HG02852 (cell line): ENCODE measurements at regions not wholly inside any gene's neighbourhood (a gene's known extent, or its start where the extent isn't known, plus 50 kb on each side); places are given as distances from the start of the nearest gene placed in this dataset.

Experiments used
- ATAC-seq: cut with Tn5 transposase; IDR thresholded peaks from one replicate; pipeline ENCODE4 v1.9.1; 2021; ENCODE audit warnings: mild to moderate bottlenecking, moderate library complexity; ENCODE audit not compliant: unreplicated experiment

GRCh38 chr16:80144191-80144590 is 396.6 kb upstream of the DYNLRB2 start:
- ATAC-seq: peak; percentile 99

- no peak for ATAC-seq
These were observed 397.9 kb upstream of the DYNLRB2 start for GRCh38 chr16:80142940-80143339.

GRCh38 chr16:80142281-80142680 is 398.5 kb upstream of the DYNLRB2 start:
- ATAC-seq: no peak

- no peak for ATAC-seq
These were observed 411.0 kb upstream of the DYNLRB2 start for GRCh38 chr16:80129791-80130190.

GRCh38 chr16:80125677-80126076 is 415.1 kb upstream of the DYNLRB2 start:
- no peak for ATAC-seq

- ATAC-seq: no peak
These were observed 417.6 kb upstream of the DYNLRB2 start for GRCh38 chr16:80123189-80123588.

- no peak for ATAC-seq
These were observed 418.7 kb upstream of the DYNLRB2 start for GRCh38 chr16:80122115-80122514.

GRCh38 chr16:80121522-80121909 is 419.3 kb upstream of the DYNLRB2 start:
- ATAC-seq: no peak

- ATAC-seq: no peak
These were observed 419.8 kb upstream of the DYNLRB2 start for GRCh38 chr16:80120899-80121521.

GRCh38 chr16:80117556-80118130 is 423.1 kb upstream of the DYNLRB2 start:
- no peak for ATAC-seq

GRCh38 chr16:80116711-80117110 is 424.1 kb upstream of the DYNLRB2 start:
- no peak for ATAC-seq

- ATAC-seq: no peak
These were observed 426.1 kb upstream of the DYNLRB2 start for GRCh38 chr16:80114699-80115098.

- ATAC-seq: no peak
These were observed 426.8 kb upstream of the DYNLRB2 start for GRCh38 chr16:80113873-80114574.

- no peak for ATAC-seq
These were observed 431.2 kb upstream of the DYNLRB2 start for GRCh38 chr16:80109581-80109980.

GRCh38 chr16:80107900-80108299 is 432.9 kb upstream of the DYNLRB2 start:
- no peak for ATAC-seq

GRCh38 chr16:80105751-80106150 is 435.0 kb upstream of the DYNLRB2 start:
- ATAC-seq: no peak

GRCh38 chr16:80105160-80105559 is 435.6 kb upstream of the DYNLRB2 start:
- no peak for ATAC-seq

- ATAC-seq: no peak
These were observed 436.4 kb upstream of the DYNLRB2 start for GRCh38 chr16:80104401-80104800.

GRCh38 chr16:80103463-80103862 is 437.3 kb upstream of the DYNLRB2 start:
- ATAC-seq: no peak

GRCh38 chr16:80100846-80101451 is 439.8 kb upstream of the DYNLRB2 start:
- ATAC-seq: no peak

GRCh38 chr16:80100186-80100585 is 440.6 kb upstream of the DYNLRB2 start:
- ATAC-seq: no peak

- ATAC-seq: no peak
These were observed 443.7 kb upstream of the DYNLRB2 start for GRCh38 chr16:80097098-80097497.
